HG02870 (cell line): ENCODE measurements at regions not wholly inside any gene's neighbourhood (a gene's known extent, or its start where the extent isn't known, plus 50 kb on each side); places are given as distances from the start of the nearest gene placed in this dataset.
"Not testable (repeated sequence)": the region's sequence is repeated elsewhere in the genome, so short reads cannot be mapped to it uniquely, and the experiment has no call there.

Source experiments
- ATAC-seq: cut with Tn5 transposase; IDR thresholded peaks from one replicate; pipeline ENCODE4 v1.9.1; 2021; ENCODE audit warnings: mild to moderate bottlenecking, moderate library complexity; ENCODE audit not compliant: unreplicated experiment

GRCh38 chr16:73427164-73427563 is 379.2 kb upstream of the ZFHX3 start:
- no peak for ATAC-seq

GRCh38 chr16:73426433-73427160 is 378.7 kb upstream of the ZFHX3 start:
- ATAC-seq: no peak

- ATAC-seq: no peak
These were observed 372.7 kb upstream of the ZFHX3 start for GRCh38 chr16:73420676-73421075.

GRCh38 chr16:73420244-73420643 is 372.3 kb upstream of the ZFHX3 start:
- no peak for ATAC-seq

- ATAC-seq: no peak
These were observed 370.8 kb upstream of the ZFHX3 start for GRCh38 chr16:73418691-73419090.

- ATAC-seq: no peak
These were observed 370.1 kb upstream of the ZFHX3 start for GRCh38 chr16:73418051-73418450.

DNA sequence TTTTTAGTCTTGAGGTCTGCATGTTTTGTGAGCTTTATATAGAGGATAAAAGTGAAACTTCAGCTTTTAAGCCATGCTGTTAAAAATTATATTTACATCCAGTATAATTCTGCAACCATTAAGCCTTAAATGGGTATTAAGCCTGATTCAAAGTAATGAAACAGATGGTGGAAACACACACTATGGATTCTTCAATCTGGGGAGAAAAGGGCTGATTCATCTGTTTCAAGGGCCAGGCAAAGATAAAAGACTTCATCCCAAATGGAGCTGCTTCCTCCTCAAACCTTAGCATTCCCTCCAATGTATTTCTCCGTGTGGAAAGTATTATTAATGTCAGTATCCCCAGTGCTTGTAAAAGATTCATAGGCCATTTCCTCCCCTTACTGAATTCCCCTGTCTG is 367.4 kb upstream of the ZFHX3 start:
- ATAC-seq: no peak

DNA sequence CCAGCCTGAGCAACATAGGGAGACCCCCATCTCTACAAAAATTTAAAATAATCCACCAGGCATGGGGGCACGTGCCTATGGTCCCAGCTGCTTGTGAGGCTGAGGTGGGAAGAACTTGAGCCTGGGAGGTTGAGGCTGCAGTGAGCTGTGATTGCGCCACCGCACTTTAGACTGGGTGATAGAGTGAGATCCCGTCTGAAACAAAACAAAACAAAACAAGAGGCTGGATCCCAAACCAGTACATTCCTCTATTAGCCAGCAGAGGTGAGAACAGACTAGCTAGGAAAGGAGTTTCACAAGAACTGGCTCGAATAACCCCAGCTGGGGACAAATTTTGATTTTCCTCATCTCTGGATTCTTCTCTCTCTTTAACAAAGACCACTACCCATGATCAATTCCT is 366.7 kb upstream of the ZFHX3 start:
- ATAC-seq: no peak

- no peak for ATAC-seq
These were observed 365.9 kb upstream of the ZFHX3 start for GRCh38 chr16:73413830-73414190.

DNA sequence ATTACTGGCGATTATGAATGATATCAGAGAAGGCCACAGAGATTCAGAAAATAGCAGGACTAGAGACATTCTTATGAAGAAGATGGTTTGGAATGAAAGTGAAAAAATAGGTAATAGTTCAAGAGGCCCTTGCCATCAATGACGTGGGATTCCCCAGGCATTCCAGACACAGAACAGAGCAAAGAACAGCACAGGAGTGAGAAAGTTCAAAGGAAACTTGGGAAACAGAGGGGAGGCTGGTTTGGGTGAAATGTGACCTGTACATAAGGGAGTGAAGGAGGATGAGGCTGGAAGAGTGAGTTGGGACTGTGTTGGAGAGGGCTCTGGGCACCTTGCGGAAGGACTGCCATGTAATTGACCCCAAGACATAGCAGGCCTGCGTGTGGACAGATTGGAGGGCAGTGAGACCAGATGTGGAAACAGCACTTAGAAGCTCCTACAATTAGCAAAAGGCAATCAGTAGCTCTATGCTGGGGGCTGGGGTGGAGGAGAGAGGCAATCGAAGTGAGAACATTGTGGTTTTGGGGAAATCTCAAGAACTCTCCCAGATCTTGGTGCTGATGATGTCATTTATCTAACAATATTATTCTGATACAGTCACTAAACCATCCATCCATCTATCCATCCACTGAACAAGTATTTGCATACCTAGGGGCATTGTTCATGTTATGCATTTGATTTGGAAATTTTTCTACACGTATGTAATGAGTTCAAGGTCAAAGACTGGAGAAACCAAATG is 365.3 kb upstream of the ZFHX3 start:
- ATAC-seq: no peak

- ATAC-seq: no peak
These were observed 364.5 kb upstream of the ZFHX3 start for GRCh38 chr16:73412416-73412815.

GRCh38 chr16:73408716-73409115 is 360.8 kb upstream of the ZFHX3 start:
- ATAC-seq: no peak

- ATAC-seq: no peak
These were observed 360.4 kb upstream of the ZFHX3 start for GRCh38 chr16:73408311-73408710.

DNA sequence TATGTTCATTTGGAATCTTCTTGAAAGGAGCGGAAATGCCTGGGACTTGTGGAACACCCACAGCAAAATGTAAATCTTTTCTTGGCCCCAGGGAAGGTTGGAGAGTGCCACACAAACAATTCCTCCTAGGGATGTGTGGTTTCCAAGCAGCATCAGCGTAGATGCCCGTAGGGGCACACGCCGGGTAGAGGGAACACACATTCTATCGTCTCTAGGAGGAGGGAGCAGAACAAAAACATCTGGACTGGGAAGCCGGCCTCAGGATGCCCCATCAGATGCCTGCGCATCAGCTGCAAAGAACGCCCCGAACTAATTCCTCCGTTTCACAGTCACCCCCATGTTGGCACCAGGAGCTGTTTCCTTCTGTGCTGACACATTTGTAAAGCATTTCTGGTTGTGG is 357.9 kb upstream of the ZFHX3 start:
- ATAC-seq: no peak

DNA sequence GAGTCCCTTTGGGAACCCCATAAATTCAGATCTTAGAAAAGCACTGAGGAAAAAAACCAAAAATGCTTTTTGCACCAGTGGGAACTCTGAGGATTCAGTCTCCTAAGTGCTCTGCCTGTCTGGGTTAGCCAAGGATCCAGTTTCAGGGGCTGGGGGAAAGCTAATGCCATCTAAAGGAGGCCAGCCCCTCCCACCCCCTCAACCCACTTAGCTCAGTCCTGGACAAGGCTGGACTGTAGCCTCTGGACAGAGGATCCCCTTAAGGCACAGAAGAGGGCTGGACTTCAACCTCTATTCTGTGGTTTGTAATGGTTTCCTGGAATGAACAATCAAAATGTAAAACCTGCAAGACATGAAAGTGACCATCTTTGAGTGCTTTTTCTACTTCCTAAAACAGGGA is 356.1 kb upstream of the ZFHX3 start:
- no peak for ATAC-seq

- no peak for ATAC-seq
These were observed 355.4 kb upstream of the ZFHX3 start for GRCh38 chr16:73403291-73403690.

GRCh38 chr16:73400951-73401350 is 353.0 kb upstream of the ZFHX3 start:
- no peak for ATAC-seq

- ATAC-seq: no peak
These were observed 352.1 kb upstream of the ZFHX3 start for GRCh38 chr16:73399997-73400396.

DNA sequence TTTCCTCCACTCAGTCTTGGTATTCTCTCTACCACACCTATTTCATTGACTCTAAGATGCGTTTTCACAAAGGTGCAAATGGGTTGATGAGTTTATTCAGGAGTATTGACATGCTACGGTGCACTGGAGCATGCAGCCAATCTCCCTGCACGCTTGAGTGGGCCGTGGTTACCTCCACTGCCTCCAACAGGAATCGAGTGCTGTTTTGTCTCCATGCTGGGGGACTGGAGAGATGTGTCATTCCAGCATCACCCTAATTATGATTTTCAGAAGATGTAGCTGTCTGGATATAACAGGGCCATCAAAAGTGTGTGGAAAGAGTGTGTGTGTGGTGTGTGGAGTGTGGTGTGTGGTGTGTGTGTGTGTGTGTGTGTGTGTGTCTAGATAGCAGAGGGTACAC is 351.6 kb upstream of the ZFHX3 start:
- ATAC-seq: no peak

DNA sequence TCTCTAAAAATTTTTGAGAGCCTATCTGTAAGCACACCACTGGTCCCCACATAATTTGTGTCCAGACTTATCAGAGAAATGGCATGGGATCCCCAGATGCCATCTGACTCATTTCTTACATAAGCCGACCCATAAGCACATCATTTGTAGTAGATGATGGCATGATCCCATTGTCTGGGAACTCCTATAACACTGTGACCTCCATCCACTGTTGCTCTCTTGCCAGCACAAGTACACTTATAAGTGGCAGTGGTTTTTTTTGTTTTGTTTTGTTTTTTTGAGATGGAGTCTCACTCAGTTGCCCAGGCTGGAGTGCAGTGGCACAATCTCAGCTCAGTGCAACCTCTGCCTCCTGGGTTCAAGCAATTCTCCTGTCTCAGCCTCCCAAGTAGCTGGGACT is 350.7 kb upstream of the ZFHX3 start:
- not testable (repeated sequence) for ATAC-seq

DNA sequence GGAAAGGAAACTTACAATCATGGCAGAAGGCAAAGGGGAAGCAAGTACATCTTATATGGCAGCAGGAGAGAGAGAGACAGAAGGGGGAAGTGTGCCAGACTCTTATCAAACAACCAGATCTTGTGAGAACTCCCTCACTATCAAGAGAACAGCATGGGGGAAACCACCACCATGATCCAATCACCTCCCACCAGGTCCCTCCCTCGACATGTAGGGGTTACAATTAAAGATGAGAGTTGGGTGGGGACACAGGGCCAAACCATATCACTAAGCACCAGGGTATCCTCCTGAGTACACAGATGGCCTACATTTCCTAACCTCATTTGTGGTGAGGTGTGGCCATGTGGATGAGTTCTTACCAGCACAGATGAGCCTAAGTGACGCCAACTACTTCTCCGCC is 348.6 kb upstream of the ZFHX3 start:
- no peak for ATAC-seq

GRCh38 chr16:73390936-73391335 is 343.0 kb upstream of the ZFHX3 start:
- ATAC-seq: no peak

- ATAC-seq: no peak
These were observed 342.6 kb upstream of the ZFHX3 start for GRCh38 chr16:73390491-73390890.
